ENCODE measurements at regions not wholly inside any gene's neighbourhood (a gene's known extent, or its start where the extent isn't known, plus 50 kb on each side); places are given as distances from the start of the nearest gene placed in this dataset.
"Not testable (repeated sequence)": the region's sequence is repeated elsewhere in the genome, so short reads cannot be mapped to it uniquely, and the experiment has no call there.

- no peak for DNase-seq
These were observed 365.1 kb downstream of the MAGEB5 start for GRCh38 chrX:26581091-26581490.

GRCh38 chrX:26580021-26580420 lies 364.1 kb downstream of the MAGEB5 start:
- DNase-seq, result no peak

- no peak for DNase-seq
These were observed 358.3 kb downstream of the MAGEB5 start for GRCh38 chrX:26574234-26574633.

GRCh38 chrX:26562156-26562555 lies 346.2 kb downstream of the MAGEB5 start:
- no peak for DNase-seq

- no peak for DNase-seq
These were observed 343.9 kb downstream of the MAGEB5 start for GRCh38 chrX:26559855-26560254.

- DNase-seq, result no peak
These were observed 342.9 kb downstream of the MAGEB5 start for GRCh38 chrX:26558719-26559386.

- DNase-seq, result no peak
These were observed 341.8 kb downstream of the MAGEB5 start for GRCh38 chrX:26557691-26558321.

GRCh38 chrX:26525768-26526167 lies 309.8 kb downstream of the MAGEB5 start:
- not testable (repeated sequence) for DNase-seq

- DNase-seq, result no peak
These were observed 306.5 kb downstream of the MAGEB5 start for GRCh38 chrX:26522501-26522900.

GRCh38 chrX:26511589-26512363 lies 295.8 kb downstream of the MAGEB5 start:
- DNase-seq, result no peak

- DNase-seq, result no peak
These were observed 255.0 kb downstream of the MAGEB5 start for GRCh38 chrX:26470941-26471340.

- DNase-seq, result no peak
These were observed 250.4 kb downstream of the MAGEB5 start for GRCh38 chrX:26466387-26466786.

- no peak for DNase-seq
These were observed 229.3 kb downstream of the MAGEB5 start for GRCh38 chrX:26445288-26445687.

GRCh38 chrX:26444417-26444816 lies 228.4 kb downstream of the MAGEB5 start:
- not testable (repeated sequence) for DNase-seq

- DNase-seq, result peak; percentile 18
These were observed 226.4 kb downstream of the MAGEB5 start for GRCh38 chrX:26442340-26442739.

- peak; percentile 32 for DNase-seq
These were observed 198.6 kb downstream of the MAGEB5 start for GRCh38 chrX:26414534-26414933.

GRCh38 chrX:26411045-26411444 lies 195.1 kb downstream of the MAGEB5 start:
- no peak for DNase-seq

- no peak for DNase-seq
These were observed 193.7 kb downstream of the MAGEB5 start for GRCh38 chrX:26409636-26410035.

- DNase-seq, result no peak
These were observed 171.9 kb downstream of the MAGEB5 start for GRCh38 chrX:26387906-26388305.

GRCh38 chrX:26376037-26376708 lies 160.2 kb downstream of the MAGEB5 start:
- DNase-seq, result peak; percentile 6

- no peak for DNase-seq
These were observed 159.4 kb downstream of the MAGEB5 start for GRCh38 chrX:26375346-26375745.

- peak; percentile 0 for DNase-seq
These were observed 157.9 kb downstream of the MAGEB5 start for GRCh38 chrX:26373829-26374228.

- DNase-seq, result no peak
These were observed 137.0 kb downstream of the MAGEB5 start for GRCh38 chrX:26352891-26353430.

All from NCI-H69 (cell line).